ENCODE measurements at regions not wholly inside any gene's neighbourhood (a gene's known extent, or its start where the extent isn't known, plus 50 kb on each side); places are given as distances from the start of the nearest gene placed in this dataset.

- Mint-ChIP-seq H3K4me3 (ENCODE audit: unreplicated experiment) (no peak overlapping the region), H3K36me3 (ENCODE audit: low read depth, unreplicated experiment) (no peaks in the 10 kb centered on the region), H3K4me1 (ENCODE audit: low read depth, unreplicated experiment) (no peaks in the 10 kb centered on the region), H3K27me3 (ENCODE audit: low read depth, unreplicated experiment) (no peaks in the 10 kb centered on the region), H3K27ac (ENCODE audit: unreplicated experiment) (no peak overlapping the region), H3K9me3 (ENCODE audit: unreplicated experiment) (peaks cover 3% of the 10 kb centered on the region)
- Histone ChIP-seq H2AFZ (ENCODE audit: low read depth, low read length) (no peak overlapping the region), H4K20me1 (ENCODE audit: insufficient read depth, low read length) (no peaks in the 10 kb centered on the region), H3K36me3 (ENCODE audit: insufficient read depth, low read length) (no peaks in the 10 kb centered on the region), H3K27me3 (ENCODE audit: insufficient read depth, low read length) (no peaks in the 10 kb centered on the region), H3K4me3 (ENCODE audit: insufficient read depth, low read depth, low read length) (no peak overlapping the region), H3K27ac (ENCODE audit: low read depth, low read length) (no peak overlapping the region), H3K4me1 (ENCODE audit: insufficient read depth, low read length) (no peaks in the 10 kb centered on the region), H3K79me2 (ENCODE audit: insufficient read depth, low read length) (no peaks in the 10 kb centered on the region), H3K9ac (ENCODE audit: low read length) (no peak overlapping the region), H3K4me2 (ENCODE audit: low read length) (no peak overlapping the region), H3K9me3 (ENCODE audit: insufficient read depth, low read depth, low read length) (no peaks in the 10 kb centered on the region)
- DNase-seq (ENCODE audit: low read depth): no peak
- no peak for FAIRE-seq
- TF ChIP-seq EZH2 (IDR thresholded peaks at IDR 0.05; ENCODE audit: insufficient read depth, low read length) (no peak), CTCF (IDR thresholded peaks at IDR 0.05; ENCODE audit: insufficient read depth, low read depth, low read length) (no peak)
Observed at GRCh38 chr5:36435516-36435915, 133.8 kb upstream of the RANBP3L start.

GRCh38 chr5:36436306-36436705, 134.6 kb upstream of the RANBP3L start:
- no peaks in the 10 kb centered on the region for H4K20me1 ChIP-seq (ENCODE audit: insufficient read depth, low read length)
- H3K4me3 ChIP-seq (ENCODE audit: insufficient read depth, low read depth, low read length): no peak overlapping the region
- no peaks in the 10 kb centered on the region for H3K27me3 ChIP-seq (ENCODE audit: insufficient read depth, low read length)
- Mint-ChIP-seq H3K27me3 (ENCODE audit: low read depth, unreplicated experiment) (no peaks in the 10 kb centered on the region), H3K4me3 (ENCODE audit: unreplicated experiment) (no peak overlapping the region), H3K9me3 (ENCODE audit: unreplicated experiment) (peaks cover 3% of the 10 kb centered on the region), H3K36me3 (ENCODE audit: low read depth, unreplicated experiment) (no peaks in the 10 kb centered on the region), H3K4me1 (ENCODE audit: low read depth, unreplicated experiment) (no peaks in the 10 kb centered on the region), H3K27ac (ENCODE audit: unreplicated experiment) (no peak overlapping the region)
- no peak overlapping the region for H2AFZ ChIP-seq (ENCODE audit: low read depth, low read length)
- no peak overlapping the region for H3K9ac ChIP-seq (ENCODE audit: low read length)
- no peaks in the 10 kb centered on the region for H3K9me3 ChIP-seq (ENCODE audit: insufficient read depth, low read depth, low read length)
- H3K4me1 ChIP-seq (ENCODE audit: insufficient read depth, low read length): no peaks in the 10 kb centered on the region
- no peak overlapping the region for H3K27ac ChIP-seq (ENCODE audit: low read depth, low read length)
- FAIRE-seq (no peak), DNase-seq (ENCODE audit: low read depth) (no peak)
- no peaks in the 10 kb centered on the region for H3K36me3 ChIP-seq (ENCODE audit: insufficient read depth, low read length)
- no peaks in the 10 kb centered on the region for H3K79me2 ChIP-seq (ENCODE audit: insufficient read depth, low read length)
- TF ChIP-seq EZH2 (IDR thresholded peaks at IDR 0.05; ENCODE audit: insufficient read depth, low read length) (no peak), CTCF (IDR thresholded peaks at IDR 0.05; ENCODE audit: insufficient read depth, low read depth, low read length) (no peak)
- H3K4me2 ChIP-seq (ENCODE audit: low read length): no peak overlapping the region

GRCh38 chr5:36438765-36439561, 137.3 kb upstream of the RANBP3L start:
- Histone ChIP-seq H3K27ac (ENCODE audit: low read depth, low read length) (no peak overlapping the region), H3K9ac (ENCODE audit: low read length) (no peak overlapping the region), H3K4me2 (ENCODE audit: low read length) (no peak overlapping the region), H3K79me2 (ENCODE audit: insufficient read depth, low read length) (no peaks in the 10 kb centered on the region), H3K4me3 (ENCODE audit: insufficient read depth, low read depth, low read length) (no peak overlapping the region), H2AFZ (ENCODE audit: low read depth, low read length) (no peak overlapping the region), H3K4me1 (ENCODE audit: insufficient read depth, low read length) (peaks cover 13% of the 10 kb centered on the region), H3K27me3 (ENCODE audit: insufficient read depth, low read length) (no peaks in the 10 kb centered on the region), H3K36me3 (ENCODE audit: insufficient read depth, low read length) (no peaks in the 10 kb centered on the region), H4K20me1 (ENCODE audit: insufficient read depth, low read length) (no peaks in the 10 kb centered on the region), H3K9me3 (ENCODE audit: insufficient read depth, low read depth, low read length) (no peaks in the 10 kb centered on the region)
- Mint-ChIP-seq H3K36me3 (ENCODE audit: low read depth, unreplicated experiment) (no peaks in the 10 kb centered on the region), H3K4me3 (ENCODE audit: unreplicated experiment) (no peak overlapping the region), H3K27ac (ENCODE audit: unreplicated experiment) (no peak overlapping the region), H3K9me3 (ENCODE audit: unreplicated experiment) (peaks cover 5% of the 10 kb centered on the region), H3K27me3 (ENCODE audit: low read depth, unreplicated experiment) (no peaks in the 10 kb centered on the region), H3K4me1 (ENCODE audit: low read depth, unreplicated experiment) (peaks cover 14% of the 10 kb centered on the region)
- DNase-seq (ENCODE audit: low read depth) (no peak), FAIRE-seq (no peak)
- TF ChIP-seq EZH2 (IDR thresholded peaks at IDR 0.05; ENCODE audit: insufficient read depth, low read length): no peak
- TF ChIP-seq CTCF (IDR thresholded peaks at IDR 0.05; ENCODE audit: insufficient read depth, low read depth, low read length): no peak
